ENCODE measurements at regions not wholly inside any gene's neighbourhood (a gene's known extent, or its start where the extent isn't known, plus 50 kb on each side); places are given as distances from the start of the nearest gene placed in this dataset.
A peak's percentile ranks its signal among the peaks of the same experiment; 100 is the strongest.

DNA sequence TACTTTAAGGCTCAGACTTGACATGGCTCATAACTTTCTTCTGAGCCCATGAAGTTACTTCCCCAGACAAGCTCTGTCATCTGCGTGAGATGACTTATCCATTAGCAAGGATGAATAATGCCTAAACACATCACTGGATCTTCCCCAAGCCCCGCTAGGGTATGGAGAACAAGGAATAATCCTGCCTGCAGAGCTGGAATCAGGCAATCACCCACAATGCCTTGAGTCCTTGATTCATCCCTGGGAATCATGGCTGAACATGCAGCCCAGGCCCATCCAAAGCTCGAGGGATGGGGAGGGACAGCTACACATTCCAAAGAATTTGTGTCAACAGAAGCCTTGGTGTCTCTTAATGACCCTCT, 131.7 kb downstream of the PSMG1 start:
- no peak for DNase-seq

DNA sequence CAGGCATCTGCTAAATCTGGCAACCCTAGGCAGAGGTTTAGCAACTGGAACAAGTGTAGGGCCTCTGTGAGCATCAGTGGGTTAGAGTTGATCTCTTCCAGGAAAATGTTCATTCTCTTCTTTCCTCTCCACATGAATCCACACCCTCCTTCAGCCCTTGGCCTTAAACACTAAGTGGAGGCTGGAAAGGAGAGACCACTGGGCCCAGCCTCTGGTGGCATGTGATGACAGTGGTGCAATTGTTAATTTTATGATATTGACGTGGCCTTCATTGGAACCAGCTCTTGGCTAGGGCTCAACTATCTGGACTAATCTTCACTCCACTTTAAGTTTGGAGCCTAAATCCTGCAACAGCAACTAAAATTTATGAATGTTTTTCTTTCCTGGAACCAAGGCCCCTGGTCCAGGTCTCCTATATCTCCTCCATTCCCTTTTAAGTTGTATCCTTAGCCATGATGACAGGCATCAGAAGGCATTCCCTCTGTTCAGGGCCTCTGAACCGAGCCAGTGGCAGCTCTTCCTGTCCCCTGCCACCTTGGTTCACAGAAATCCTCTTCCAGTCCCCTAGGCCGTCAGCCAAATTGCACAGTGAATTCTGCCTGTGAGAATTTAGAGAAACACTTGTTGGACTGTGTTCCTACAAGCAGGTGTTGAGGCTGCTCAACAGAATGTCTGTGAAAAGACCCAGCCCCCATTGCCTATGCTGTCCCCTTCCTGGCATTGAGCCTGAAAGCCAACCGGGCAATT, 132.2 kb downstream of the PSMG1 start:
- DNase-seq, result peak; percentile 15

DNA sequence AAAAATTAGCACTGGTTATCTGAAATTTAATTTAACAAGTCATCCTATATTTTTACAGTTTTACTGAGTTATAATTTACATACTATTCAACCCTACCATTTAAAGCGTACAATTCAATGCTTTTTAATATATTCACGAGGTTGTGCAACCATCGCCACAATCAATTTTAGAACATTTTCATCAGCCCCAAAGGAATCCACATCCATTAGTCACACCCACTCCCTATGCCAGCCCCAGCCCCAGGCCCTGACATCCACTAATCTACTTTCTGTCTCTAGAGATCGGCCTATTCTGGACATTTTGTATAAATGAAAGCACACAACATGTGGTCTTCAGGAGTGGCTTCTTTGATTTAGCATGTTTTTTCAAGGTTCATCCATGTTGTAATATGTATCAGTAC, 134.7 kb downstream of the PSMG1 start:
- no peak for DNase-seq

DNA sequence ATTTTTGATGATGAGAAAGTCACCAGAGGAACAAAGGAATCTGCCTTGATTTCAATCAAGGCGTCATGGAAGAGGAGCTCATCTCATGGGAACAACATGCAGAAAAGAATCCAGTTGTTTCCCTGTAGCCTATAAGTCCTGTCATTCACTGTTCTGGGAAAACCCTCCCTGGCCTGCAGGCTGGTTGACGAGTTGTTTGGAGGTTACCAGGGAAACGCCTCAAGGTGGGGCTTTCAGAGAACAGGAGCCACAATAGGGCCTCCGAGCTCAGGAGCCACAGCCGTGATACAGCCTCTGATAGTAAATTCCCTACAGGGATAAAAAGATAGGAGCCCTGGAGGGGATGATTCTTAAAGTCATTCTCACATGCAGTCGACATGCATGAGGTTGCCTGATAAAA, 135.2 kb downstream of the PSMG1 start:
- DNase-seq, result peak; percentile 31

DNA sequence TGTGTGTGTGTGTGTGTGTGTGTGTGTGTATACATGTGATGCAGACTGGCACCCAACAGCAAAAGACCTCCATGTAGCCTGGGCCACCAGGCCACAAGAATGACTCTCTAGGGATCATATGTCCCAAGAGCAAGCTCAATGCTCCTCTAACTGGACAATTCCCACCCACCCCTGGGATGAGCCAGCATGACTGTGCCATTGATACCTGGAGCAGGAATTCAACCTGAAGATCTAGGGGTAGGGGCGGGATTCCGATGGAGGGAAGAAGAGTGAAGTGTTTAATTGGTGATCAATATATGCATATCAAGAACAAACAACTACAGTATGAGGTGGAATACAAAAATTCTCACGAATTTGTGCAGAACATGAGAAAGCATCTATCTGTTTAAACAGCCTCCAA, 136.2 kb downstream of the PSMG1 start:
- DNase-seq, result no peak

DNA sequence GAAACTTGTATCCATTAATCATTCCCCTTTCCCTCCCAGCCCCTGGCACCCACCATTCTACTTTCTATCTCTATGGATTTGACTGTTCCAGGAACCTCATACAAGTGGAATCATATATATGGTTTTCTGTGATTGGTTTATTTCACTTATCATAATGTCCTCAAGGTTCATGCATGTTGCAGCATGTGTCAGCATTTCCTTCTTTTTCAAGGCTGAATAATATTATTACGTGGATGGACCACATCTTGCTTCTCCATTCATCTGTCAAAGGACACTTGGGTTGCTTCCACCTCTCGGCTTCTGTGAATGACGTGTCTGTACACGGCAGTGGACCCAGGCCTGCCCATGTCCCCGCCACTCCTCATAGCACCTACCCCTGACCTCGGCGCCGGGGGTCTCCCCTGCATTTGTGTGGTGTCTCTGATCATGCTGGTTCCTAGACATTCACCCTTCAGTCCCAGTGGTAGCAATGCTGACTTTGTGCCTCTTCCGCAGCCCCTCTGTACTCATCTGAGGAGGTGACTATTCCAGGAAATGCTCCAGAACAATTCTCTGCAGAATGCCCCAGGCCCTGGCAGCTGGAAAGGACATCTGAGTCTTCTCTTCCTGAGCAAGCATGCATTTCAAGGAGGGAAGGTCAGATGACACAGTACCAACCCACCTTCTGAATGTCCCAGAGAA, 136.9 kb downstream of the PSMG1 start:
- DNase-seq, result no peak

DNA sequence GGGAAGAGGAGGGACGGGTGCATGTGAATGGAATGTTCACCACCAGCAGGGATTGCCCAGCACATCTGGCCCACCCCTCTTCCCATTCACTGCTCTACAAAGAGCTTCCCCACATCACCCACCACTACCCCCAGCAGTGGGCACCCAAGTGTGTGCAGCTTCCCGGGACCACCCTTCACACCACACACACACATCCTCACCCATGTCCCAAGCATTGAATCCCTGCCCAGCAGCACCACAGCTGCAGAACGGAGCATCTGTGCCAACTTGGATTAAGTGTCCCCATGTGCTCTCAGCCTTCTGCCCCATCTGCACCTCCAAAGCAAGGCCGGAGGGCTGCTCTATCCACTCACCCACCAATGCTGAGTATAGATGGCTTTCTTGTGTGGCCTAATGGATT, 141.4 kb downstream of the PSMG1 start:
- no peak for DNase-seq

DNA sequence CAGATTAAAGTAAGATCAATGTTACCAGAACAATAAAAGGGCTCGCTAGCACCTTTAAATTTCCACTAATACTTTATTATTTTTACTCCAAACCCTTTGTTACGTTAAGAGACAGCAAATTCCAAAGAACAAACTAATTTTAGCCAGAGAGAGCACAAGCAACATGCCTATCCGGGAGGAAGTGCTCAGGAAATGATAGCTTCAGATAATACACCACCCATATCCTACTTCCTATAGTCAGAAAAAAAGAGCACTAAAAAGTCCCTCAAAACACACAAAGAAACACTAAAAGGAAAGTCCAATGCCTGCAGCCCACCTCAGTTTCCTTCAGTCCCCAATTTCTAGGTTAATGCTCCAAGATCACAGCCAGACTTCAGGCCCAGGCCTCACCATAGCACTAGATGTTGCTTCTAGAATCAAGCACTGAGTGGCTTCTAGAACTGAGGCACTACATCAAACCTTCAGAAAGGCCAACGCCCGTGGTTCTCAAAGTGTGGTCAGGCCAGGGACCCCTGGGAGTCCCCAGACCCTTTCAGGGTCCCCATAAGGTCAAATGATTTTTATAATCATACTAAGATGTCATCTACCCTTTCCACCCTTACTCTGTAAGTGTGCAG, 142.6 kb downstream of the PSMG1 start:
- no peak for DNase-seq

DNA sequence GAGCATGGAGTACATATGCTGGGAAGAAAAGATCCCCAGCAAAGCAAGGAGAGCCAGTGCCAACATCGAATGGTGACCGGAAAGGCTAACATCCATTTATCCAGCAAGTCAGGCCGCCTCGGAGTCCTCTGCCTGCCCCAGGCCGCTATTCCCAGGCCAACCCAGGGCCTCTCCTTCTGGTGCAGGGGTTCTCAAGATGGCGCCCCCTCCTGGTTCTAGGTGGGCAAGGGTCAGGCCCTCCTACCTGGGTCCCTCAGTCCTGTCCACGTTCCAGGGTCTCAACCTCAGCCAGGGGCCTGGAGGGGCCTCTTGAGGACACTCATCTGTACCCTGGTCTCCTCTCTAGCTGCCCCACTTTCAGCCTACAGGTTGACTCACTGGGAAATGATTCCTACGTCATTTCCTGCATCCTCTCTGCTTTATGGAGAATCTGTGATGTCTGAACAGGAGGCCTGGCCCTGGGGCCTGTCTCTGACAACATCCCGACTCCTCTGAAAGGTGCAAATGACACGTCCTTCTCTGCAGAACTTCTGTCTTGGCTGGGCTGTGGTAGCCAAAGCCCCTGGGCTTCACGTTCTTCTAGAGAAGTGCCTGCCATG, 145.3 kb downstream of the PSMG1 start:
- no peak for DNase-seq

DNA sequence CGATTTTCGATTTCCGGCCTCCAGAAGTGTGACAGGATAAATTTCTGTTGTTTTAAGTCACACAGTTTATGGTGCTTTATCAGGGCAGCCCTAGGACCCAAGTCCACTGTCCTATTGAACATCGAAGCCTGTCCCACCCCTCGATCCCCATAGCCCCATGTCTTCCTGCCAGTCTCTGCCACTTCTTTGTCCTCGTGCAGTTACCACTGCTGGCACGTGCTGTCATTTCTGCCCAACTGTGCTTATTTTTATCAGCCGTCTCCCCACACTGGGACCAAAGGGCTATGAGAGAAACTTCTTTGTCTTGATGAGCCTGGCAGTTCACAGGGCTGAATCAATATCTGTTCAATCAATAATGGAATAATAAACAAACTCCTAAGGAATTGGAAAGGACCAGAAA, 146.7 kb downstream of the PSMG1 start:
- no peak for DNase-seq

DNA sequence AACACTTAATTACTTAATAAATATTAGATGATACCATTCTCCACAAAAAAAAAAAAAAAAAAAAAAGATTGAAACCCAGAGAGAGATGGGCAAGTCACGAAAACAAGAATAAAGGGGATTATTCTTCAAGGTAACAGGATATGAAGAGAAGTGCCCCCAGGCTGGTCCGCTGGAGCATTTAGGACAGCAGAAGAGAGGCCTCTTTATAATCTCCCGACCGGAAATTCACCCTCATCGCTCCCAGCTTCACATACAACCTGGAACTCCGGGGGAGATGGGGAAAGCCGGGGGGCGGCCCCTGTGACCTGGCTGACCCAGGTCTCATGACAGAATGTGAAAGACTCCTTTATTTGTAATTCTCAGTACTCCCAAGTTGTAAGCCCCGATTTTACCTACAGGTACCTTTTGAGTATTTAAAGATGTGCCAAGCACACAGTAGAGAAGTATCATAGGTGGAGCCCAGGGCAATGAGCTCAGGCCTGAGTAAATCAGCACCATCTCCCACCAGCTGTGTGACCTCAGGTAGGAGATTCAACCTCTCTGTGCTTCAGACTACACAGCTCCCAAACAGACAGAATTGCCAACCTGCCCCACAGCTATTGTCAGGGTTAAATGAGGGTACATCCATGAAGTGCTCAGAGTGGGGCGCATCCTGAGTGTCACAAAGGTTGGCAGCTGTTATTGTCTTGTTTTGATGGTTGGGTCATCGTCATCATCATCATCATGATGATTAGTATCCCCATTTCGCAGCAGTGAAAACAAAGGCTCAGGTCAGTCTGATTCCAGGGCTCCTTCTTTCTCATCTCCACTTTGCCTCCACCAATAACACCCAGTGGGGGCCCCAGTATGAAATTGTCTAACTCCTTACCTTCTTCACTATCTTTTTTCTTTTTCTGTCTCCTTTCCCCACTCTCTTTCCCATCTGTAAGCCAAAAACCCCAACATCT, 148.4 kb downstream of the PSMG1 start:
- DNase-seq, result no peak

DNA sequence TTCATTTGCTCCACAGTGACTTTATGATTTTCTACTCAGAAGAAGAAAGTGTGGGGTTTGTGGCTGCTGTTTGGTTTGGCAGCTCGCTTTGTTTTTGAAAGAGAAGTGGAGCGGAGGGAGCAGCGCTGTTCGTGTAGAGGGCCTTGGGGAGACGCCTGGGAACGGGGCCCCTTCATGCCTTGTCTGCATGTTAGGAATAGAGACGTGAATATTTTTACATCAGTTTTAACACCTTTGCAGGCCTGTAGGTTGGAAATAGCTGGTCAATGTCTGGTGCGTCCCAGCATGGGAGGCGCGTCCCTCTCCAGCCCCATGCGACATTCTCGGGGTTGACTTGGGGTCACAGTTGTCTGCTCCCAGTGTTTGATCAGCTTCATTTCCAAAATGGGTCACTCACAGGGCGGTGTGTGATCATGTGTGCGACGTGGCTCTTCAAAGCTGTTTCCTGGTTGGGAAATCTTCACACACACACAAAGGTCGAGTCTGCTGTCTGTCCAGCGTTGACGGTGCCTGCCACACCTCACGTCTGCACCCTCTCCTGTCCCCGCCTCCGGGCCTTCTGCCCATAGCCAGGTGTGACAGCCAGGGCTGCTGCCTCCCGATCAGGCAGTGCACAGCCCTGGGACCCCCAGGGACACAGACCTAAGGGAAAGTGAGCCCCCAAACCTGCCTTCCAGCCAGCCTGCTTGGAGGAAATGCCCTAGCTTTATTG, 149.2 kb downstream of the PSMG1 start:
- no peak for DNase-seq

DNA sequence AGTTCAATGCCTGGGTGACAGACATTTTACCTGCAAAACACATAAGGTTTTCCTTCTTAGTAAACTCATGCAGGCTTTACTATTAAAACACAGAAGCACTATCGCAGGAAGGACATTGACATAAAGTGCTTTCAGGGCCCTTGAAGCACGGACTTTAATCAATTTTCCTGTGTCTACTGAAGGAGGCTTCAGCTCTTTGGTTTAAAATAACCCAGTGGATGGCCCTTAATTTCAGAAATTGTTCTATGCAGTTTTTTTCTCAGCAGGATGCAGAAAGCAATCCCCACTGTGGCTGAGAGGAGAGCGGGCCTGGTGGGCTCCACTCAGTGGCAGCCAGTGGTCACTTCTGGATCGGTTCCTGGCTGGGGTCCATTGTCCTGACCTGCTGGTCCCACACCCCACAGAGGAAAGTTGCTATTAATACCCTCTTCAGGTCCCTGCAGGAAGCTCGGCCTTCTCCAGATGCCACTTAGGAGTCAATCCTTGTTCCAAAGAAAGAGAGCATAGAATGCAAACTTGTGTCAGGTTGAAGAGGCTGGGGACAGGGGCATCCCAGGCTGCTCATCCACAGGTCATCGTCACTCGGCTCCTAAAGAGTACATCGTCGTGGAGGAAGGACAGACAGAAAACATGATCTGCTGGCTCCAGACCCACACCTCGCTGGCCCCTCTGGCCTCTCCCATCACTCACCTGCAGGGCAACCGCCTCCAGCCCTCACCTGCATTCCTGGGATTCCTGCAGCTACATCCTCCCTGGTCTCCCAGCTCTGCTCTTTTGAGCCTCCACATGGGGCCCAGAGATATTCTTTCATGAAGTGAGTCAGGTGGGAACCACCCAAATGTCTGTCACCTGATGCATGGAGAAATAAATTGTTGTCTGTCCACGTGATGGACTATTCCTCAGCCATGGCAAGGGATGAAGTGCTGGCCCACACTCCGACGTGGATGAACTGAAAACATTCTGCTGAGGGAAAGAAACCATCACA, 153.1 kb downstream of the PSMG1 start:
- DNase-seq, result no peak

DNA sequence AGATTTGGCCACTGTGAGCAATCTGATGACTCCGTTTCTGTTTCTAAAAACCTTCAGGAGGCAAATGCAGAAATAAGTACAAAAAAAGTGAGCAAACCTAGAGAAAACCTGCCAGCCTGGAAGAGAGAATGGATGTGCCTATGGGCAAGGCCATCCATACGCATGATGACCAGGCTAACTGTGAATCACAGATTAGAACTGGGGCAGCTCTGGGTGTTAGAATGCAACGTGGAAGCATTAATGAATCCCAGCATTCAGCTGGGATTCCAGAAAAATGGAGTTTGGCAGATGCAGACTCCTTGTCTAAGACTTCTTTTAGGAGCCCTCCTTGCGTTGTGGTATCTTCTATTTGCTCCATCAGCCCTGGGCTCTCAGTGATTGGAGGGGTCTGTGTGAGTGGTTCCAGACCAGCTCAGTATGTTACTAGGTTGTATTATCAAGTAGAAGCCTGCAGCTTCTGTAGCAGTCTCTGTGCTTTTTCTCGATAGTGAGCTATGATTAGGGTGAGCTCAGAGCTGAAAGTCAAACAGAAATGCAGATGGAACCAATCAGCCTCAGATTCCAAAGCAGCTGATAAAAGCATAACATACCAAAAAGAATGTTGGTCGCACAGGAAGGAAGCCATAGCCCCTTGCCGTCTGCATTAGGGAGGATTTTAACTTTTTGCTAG, 154.0 kb downstream of the PSMG1 start:
- no peak for DNase-seq

DNA sequence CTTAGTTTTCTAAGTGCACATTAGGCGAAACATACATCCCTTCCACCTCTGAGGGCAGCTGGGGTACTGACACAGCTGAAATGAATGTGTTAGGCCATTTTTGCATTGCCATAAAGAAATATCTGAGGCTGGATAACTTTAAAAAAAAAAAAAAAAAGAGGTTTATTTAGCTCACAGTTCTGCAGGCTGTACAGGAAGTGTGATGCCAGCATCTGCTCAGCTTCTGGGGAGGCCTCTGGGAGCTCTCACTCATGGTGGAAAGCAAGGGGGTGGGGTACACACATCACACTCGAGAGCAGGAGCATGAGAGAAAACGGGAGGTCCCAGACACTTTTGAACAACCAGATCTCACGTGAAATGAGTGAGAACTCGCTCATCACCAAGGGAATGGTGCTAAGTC, 158.1 kb downstream of the PSMG1 start:
- DNase-seq, result no peak

DNA sequence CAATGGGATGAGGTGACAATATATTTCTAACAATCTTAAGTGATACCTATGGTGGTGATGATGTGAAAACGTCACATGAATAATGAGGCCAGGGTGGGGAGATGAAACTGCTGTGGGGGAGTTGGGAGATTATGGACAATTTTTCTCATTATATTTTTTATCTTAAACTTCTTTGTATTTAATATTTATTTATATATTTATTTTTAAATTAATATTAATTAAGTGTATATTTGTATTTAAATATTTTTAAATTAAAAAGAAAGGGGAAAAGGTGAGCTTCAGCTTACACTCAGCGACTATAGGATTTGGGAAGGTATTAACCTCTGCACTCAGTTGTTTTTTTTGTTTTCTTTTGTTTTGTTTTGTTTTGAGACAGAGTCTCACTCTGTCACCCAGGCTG, 158.7 kb downstream of the PSMG1 start:
- DNase-seq, result no peak

DNA sequence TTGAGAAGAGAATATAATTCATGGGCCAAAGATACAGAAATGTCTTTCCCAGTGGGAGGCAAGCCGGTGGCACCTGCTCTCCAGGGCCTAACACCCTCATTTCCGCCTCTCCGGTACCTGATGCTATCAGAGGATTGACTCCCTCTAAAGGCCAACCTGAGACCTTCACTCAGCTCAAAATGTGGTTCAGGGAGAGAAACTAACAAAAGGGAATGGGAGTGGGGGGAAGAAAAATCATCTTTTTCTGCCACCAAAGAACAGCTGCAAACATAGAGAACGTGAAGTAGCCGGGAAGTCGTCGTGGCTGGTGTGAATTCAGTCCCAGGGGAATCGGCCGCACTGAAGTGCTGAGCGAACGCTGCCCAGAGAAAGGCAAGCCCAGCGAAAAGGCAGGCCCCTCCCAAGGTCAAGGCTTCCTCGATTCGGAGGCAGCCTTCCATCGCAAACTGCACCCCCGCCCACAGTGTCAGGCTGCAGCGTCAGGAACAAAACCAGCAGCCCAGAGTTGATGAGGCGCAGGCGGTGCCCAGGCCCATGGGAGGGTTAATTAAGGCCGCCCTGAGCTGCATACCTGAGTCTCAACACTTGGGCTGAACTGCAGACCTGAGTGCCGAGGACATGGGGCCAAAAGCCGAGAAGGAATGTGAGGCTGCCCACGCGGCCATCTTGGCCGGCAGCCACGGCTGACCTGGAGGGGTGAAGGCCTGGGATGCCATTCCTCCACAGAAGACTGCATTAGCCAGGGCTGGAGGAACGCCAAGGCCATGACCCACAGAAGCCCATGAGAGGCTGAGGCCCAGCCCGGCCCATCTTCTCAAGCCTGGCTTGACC, 160.2 kb downstream of the PSMG1 start:
- DNase-seq, result peak; percentile 97

DNA sequence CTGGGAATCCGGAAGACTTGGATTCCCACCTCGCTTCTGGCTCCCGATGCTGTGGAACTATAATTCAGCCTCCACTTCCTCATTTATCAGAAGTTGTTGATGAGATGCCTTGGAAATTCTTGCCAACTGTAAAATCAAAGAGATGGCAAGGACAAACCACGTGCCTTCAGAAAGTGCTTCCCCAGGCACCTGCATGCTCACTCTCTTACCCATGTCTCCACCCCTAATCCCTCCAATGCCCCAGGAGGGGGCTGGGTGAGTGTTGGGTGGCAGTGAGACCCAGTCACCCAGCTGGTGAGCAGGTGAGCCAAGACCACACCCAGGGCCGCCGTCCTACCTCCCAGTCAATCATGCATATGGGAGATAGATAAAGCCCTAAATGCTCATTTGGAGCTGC, 160.8 kb downstream of the PSMG1 start:
- DNase-seq, result peak; percentile 97

DNA sequence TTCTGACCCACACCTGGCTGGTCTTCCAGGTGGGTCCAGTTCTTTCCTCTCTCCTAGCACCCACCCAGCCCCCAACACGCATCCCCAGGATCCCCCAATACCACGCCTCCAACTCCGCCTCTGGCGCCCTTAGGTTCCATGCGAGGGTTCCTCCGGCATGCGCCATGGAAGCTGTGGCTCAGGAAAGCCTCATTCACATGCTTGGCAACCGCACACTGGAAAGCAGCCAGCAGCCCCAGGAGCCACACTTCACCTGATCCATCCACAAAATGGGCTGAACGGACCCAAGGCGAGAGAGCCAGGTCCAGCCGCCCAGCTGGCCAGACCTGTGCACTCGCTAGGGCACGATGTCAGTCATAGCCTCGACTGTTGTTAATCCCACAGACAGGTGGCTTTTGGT, 161.2 kb downstream of the PSMG1 start:
- no peak for DNase-seq

DNA sequence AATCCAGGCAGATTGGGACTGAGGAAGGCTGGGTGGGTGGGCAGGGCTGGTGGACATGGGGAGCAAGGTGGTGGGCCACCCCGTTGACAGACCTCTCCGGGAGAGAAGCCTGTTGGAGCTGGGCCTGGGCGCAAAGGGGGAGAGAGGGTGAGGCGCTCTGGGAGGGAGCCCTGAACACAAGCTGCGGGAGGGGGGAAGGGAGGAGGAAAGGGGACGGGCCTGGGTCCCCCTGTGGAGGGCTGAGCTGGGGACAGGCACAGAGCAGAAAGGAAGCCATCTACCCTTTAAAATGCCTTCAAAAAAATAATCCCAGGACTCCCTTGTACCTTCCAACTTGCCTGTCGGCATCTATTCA, 161.8 kb downstream of the PSMG1 start:
- DNase-seq, result no peak

Measured in NCI-H345 (cell line).